Heart left ventricle (tissue), 13 donors: ENCODE measurements at regions not wholly inside any gene's neighbourhood (a gene's known extent, or its start where the extent isn't known, plus 50 kb on each side); places are given as distances from the start of the nearest gene placed in this dataset.

Source experiments
- POLR2A ChIP-seq, 2 donors: fragments of 450-650 bp; IDR thresholded peaks; one replicate each; pipeline ENCODE4 v1.6.1; 2017; ENCODE audit warnings: antibody characterized with exemption in 2 of 2, mild to moderate bottlenecking in 2 of 2, moderate library complexity in 2 of 2
- TF ChIP-seq, protein P1 (sequence below), 12 donors: fragments of 200-600 bp; sonication (generic) in 4 of 12; IDR thresholded peaks; one replicate each; pipeline versions ENCODE4 v1.5.0 to v1.8.0; 2018 to 2022; ENCODE audit warnings: antibody characterized with exemption in 12 of 12, mild to moderate bottlenecking in 5 of 12
- donor health status: ischemic (EF 13 %, LVEDD 7.1; RV severe dilation, severe dysfunction).
- donor health status: DM: no; HTN: yes; CAD: no.
- donor health status: DM: no; HTN: no; CAD: no.
- donor health status: ischemic (EF 25% LVEDD 6.9; RV normal size, moderate dysfunction).
- donor health status: ischemic (EF 25% LVEDD 5.7; RV mildly dilated, moderate dysfunction).
- donor health status: ischemic (EF 35%, LVEDD 5.7; RV mildly dilated, moderate dysfunction).
- donor health status: nonischemic (EF 11% LVEDD 7.7; RV severe dilation, severe dysfunction).
- donor health status: DM: yes; HTN: yes; CAD: no.
- donor health status: PGD.
- donor health status: ischemic (EF 29% LVEDD 5.4; RV normal size, mild dysfunction).
- donor health status: nonischemic (EF 23%, LVEDD 6.1; RV moderate dilation, normal function).

DNA sequence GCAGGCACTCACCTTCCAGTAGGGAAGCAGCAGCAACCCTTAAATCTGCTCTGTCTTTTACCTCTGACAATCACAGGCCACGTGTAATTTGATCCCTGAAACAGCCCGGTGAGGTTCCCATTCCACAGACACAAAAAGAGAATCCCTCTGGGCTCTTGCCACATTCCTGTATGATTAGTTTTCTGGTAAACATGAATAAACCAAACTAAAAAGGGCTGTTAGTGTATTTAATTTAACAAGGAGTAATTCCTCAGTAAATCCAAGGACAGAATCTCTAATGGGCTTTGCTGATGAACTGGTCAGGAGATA is 186.9 kb downstream of the FAM43A start:
- TF ChIP-seq, protein P1, sequence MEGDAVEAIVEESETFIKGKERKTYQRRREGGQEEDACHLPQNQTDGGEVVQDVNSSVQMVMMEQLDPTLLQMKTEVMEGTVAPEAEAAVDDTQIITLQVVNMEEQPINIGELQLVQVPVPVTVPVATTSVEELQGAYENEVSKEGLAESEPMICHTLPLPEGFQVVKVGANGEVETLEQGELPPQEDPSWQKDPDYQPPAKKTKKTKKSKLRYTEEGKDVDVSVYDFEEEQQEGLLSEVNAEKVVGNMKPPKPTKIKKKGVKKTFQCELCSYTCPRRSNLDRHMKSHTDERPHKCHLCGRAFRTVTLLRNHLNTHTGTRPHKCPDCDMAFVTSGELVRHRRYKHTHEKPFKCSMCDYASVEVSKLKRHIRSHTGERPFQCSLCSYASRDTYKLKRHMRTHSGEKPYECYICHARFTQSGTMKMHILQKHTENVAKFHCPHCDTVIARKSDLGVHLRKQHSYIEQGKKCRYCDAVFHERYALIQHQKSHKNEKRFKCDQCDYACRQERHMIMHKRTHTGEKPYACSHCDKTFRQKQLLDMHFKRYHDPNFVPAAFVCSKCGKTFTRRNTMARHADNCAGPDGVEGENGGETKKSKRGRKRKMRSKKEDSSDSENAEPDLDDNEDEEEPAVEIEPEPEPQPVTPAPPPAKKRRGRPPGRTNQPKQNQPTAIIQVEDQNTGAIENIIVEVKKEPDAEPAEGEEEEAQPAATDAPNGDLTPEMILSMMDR (IDR thresholded peaks at IDR 0.05), result no peak
- TF ChIP-seq POLR2A (IDR thresholded peaks at IDR 0.05), result no peak
